Endothelial cell of umbilical vein (primary cell): ENCODE measurements at regions not wholly inside any gene's neighbourhood (a gene's known extent, or its start where the extent isn't known, plus 50 kb on each side); places are given as distances from the start of the nearest gene placed in this dataset.

Experiments used
- BruUV-seq: library from RNA; stranded (reverse); fragments of 400-500 nt; replicated peaks from 2 replicates; lab custom pipeline; 2021; lab: Mats Ljungman, UMichigan
- CTCF ChIA-PET: fragments of 300-600, 350-600 bp; sonication (Branson Sonifier 250); formaldehyde crosslinking; loops from one replicate; lab custom pipeline; 2021; ENCODE audit warnings: antibody characterized with exemption, inconsistent platforms; lab: Charles Lee
- POLR2A ChIA-PET: fragments of 300-600, 350-600 bp; sonication (Branson Sonifier 250); formaldehyde crosslinking; loops from one replicate; lab custom pipeline; 2021; ENCODE audit warnings: antibody characterized with exemption, inconsistent platforms; lab: Charles Lee
- DNase-seq: peaks from one replicate; pipeline ENCODE4 v3.0.0-alpha.2; 2011; ENCODE audit warnings: low read depth, low spot score
- FAIRE-seq: peaks from 2 replicates; lab custom pipeline; 2011; peaks lifted over from hg19 to GRCh38; lab: Jason Lieb, UNC
- H2AFZ ChIP-seq: 2 replicates; pipeline ENCODE4 v1.6.0; 2012; ENCODE audit warnings: low read depth, low read length, control low read depth, inconsistent platforms
- H3K27ac ChIP-seq: 2 replicates; pipeline ENCODE4 v1.5.1; 2011; ENCODE audit warnings: low read depth, mild to moderate bottlenecking, control low read depth, low read length, moderate library complexity; ENCODE audit not compliant: insufficient read depth
- H3K27me3 ChIP-seq, 2 experiments: 2 replicates each; pipeline versions ENCODE4 v1.6.0 to v1.6.1; 2011; ENCODE audit warnings: low read length in 2 of 2, mixed read lengths in 1 of 2; ENCODE audit not compliant: control insufficient read depth in 2 of 2, insufficient read depth in 2 of 2
- H3K36me3 ChIP-seq, 2 experiments: 2 replicates in 1 of 2; 3 replicates in 1 of 2; pipeline ENCODE4 v1.5.1; 2011; ENCODE audit warnings: low read length in 2 of 2, mild to moderate bottlenecking in 1 of 2, moderate library complexity in 1 of 2; ENCODE audit not compliant: control insufficient read depth in 2 of 2, insufficient read depth in 2 of 2; ENCODE audit errors: extremely low read depth in 1 of 2
- H3K4me1 ChIP-seq: 3 replicates; pipeline ENCODE4 v1.5.1; 2011; ENCODE audit warnings: mild to moderate bottlenecking, low read length; ENCODE audit not compliant: control insufficient read depth, insufficient read depth; ENCODE audit errors: extremely low read depth
- H3K4me2 ChIP-seq: 2 replicates; pipeline ENCODE4 v1.6.1; 2011; ENCODE audit warnings: low read length, control low read depth, mixed read lengths; ENCODE audit not compliant: insufficient read depth
- H3K4me3 ChIP-seq, 3 experiments: fragments of 200-600 bp in 1 of 3; sonication (generic), shearing (Covaris generic) in 1 of 3; replicated peaks in 1 of 3; 2 replicates each; pipeline ENCODE4 v1.5.1; 2011 to 2016; ENCODE audit warnings: control low read depth in 3 of 3, low read length in 3 of 3, mild to moderate bottlenecking in 2 of 3, inconsistent platforms in 1 of 3, low read depth in 1 of 3, moderate library complexity in 1 of 3; ENCODE audit not compliant: insufficient read depth in 1 of 3
- H3K79me2 ChIP-seq: 2 replicates; pipeline ENCODE4 v1.6.0; 2012; ENCODE audit warnings: low read length, inconsistent platforms; ENCODE audit not compliant: control insufficient read depth, insufficient read depth
- H3K9ac ChIP-seq: replicated peaks from 2 replicates; pipeline ENCODE3; 2011; ENCODE audit warnings: low read length, control low read depth; ENCODE audit not compliant: insufficient read depth; ENCODE audit errors: extremely low read depth
- H3K9me1 ChIP-seq: replicated peaks from 3 replicates; pipeline ENCODE4 v1.6.0; 2011; ENCODE audit warnings: mild to moderate bottlenecking, low read length; ENCODE audit not compliant: control insufficient read depth, insufficient read depth; ENCODE audit errors: extremely low read depth
- H3K9me3 ChIP-seq: replicated peaks from 2 replicates; pipeline ENCODE4 v1.5.1; 2012; ENCODE audit warnings: low read length, inconsistent platforms; ENCODE audit not compliant: control insufficient read depth, insufficient read depth
- H4K20me1 ChIP-seq: replicated peaks from 2 replicates; pipeline ENCODE3; 2011; ENCODE audit warnings: mild to moderate bottlenecking, low read length; ENCODE audit not compliant: control insufficient read depth, insufficient read depth; ENCODE audit errors: extremely low read depth
- EZH2 ChIP-seq: IDR thresholded peaks from 2 replicates; pipeline ENCODE4 v1.6.1; 2012; ENCODE audit warnings: borderline replicate concordance, low read depth, mild to moderate bottlenecking, moderate library complexity, low read length, inconsistent platforms; ENCODE audit not compliant: severe bottlenecking
- FOS ChIP-seq: IDR thresholded peaks from 2 replicates; pipeline ENCODE4 v1.6.1; 2011; ENCODE audit warnings: mild to moderate bottlenecking, low read length, moderate library complexity, borderline replicate concordance; ENCODE audit not compliant: insufficient read depth
- GATA2 ChIP-seq: IDR thresholded peaks from 2 replicates; pipeline ENCODE4 v1.7.0; 2011; ENCODE audit warnings: low read depth, mild to moderate bottlenecking, moderate library complexity, mixed read lengths, low read length; ENCODE audit not compliant: insufficient read length, insufficient read depth
- JUN ChIP-seq: IDR thresholded peaks from 2 replicates; pipeline ENCODE4 v1.6.1; 2011; ENCODE audit warnings: borderline replicate concordance, low read depth; ENCODE audit not compliant: insufficient read length, insufficient read depth
- MYC ChIP-seq: IDR thresholded peaks from one replicate; pipeline ENCODE4 v1.6.1; 2011; ENCODE audit warnings: mild to moderate bottlenecking, low read depth, low read length
- POLR2A ChIP-seq: IDR thresholded peaks from 2 replicates; pipeline ENCODE4 v1.6.1; 2012; ENCODE audit warnings: low read depth, mild to moderate bottlenecking, control low read depth, low read length
- POLR2AphosphoS5 ChIP-seq: IDR thresholded peaks from 2 replicates; pipeline ENCODE4 v1.6.1; 2012; ENCODE audit warnings: low read depth, mild to moderate bottlenecking, control low read depth, low read length, moderate library complexity; ENCODE audit not compliant: insufficient read depth
- dilution Hi-C: fragments of 300-500 bp; cut with MboI; formaldehyde crosslinking; loops from one replicate; pipeline ENCODE4 v1.15.0; 2019; ENCODE audit warnings: low sequenced_read_pairs; ENCODE audit not compliant: extremely low pct_ligation_motif_present
- intact Hi-C: fragments of 100-400 bp; cut with micrococcal nuclease; formaldehyde crosslinking; loops from one replicate; pipeline ENCODE4 v1.10.0; 2022
- TF ChIP-seq, protein P1 (sequence below), 2 donors: IDR thresholded peaks; 1 replicate in 1 of 2; 2 replicates in 1 of 2; pipeline ENCODE4 v1.5.1; 2011; ENCODE audit warnings: low read length in 2 of 2, mild to moderate bottlenecking in 2 of 2, moderate library complexity in 2 of 2, control low read depth in 1 of 2, inconsistent platforms in 1 of 2, low read depth in 1 of 2; ENCODE audit not compliant: insufficient read depth in 1 of 2; ENCODE audit errors: extremely low read depth in 1 of 2
- TF ChIP-seq, protein P2 (sequence below): IDR thresholded peaks from 2 replicates; pipeline ENCODE4 v1.6.1; 2011; ENCODE audit not compliant: insufficient read depth, insufficient read length

DNA sequence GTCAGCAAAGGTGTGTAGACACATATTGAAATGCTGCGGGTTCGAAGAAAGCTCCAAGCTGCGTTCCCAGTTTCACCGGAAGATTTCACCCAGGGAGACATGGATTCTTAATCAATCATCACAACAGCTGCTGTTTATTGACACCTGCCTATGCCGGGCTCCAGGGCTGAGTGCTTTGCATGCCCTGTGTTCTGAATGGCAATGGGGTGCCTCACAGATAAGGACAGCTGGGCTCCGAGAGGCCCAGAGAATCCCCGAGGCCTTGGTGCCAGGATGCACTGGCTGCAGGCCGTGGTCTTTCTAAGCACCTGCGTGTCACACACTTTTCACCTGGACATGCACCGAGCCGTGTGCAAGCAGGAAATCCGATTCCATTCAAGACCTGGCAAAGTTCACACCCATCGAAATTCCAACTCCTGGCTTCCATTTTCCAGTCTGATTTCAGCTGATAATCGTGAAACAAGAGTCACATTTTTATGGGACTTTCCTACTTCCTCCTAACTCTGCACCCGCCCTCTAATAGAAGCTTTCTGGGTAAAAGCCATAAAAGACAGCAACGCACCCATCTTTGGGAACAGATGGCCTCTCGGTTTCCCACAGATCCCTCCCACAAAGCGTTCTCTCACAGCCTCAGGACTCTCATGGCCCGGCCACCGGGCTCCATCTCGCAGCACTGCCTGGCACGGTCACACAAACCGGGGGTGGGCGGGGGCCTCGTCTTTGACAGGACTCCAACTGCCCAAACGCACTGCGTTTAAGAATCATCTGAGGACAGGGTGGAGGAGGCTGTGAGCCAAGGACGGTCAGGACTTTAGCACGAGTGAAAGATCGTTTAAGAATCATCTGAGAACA is 245.6 kb upstream of the SALL3 start:
- no peaks in the 10 kb centered on the region for H3K9me1 ChIP-seq
- no peaks in the 10 kb centered on the region for H3K4me1 ChIP-seq
- no peaks in the 10 kb centered on the region for H3K79me2 ChIP-seq
- no peak overlapping the region for H3K27ac ChIP-seq
- ChIA-PET POLR2A (no interaction called here), CTCF (no interaction called here)
- H3K9me3 ChIP-seq = peaks cover 8% of the 10 kb centered on the region
- no peak overlapping the region for H3K4me2 ChIP-seq
- no peak for FAIRE-seq
- H2AFZ ChIP-seq = no peak overlapping the region
- H3K36me3 ChIP-seq = no peaks in the 10 kb centered on the region
- H4K20me1 ChIP-seq = no peaks in the 10 kb centered on the region
- no peak overlapping the region for H3K9ac ChIP-seq
- DNase-seq = no peak
- no peak overlapping the region for H3K4me3 ChIP-seq
- H3K27me3 ChIP-seq = no peaks in the 10 kb centered on the region
- no TSS peak for BruUV-seq
- dilution Hi-C loops = no loop called here
- no peak for TF ChIP-seq GATA2
- TF ChIP-seq, protein P1, sequence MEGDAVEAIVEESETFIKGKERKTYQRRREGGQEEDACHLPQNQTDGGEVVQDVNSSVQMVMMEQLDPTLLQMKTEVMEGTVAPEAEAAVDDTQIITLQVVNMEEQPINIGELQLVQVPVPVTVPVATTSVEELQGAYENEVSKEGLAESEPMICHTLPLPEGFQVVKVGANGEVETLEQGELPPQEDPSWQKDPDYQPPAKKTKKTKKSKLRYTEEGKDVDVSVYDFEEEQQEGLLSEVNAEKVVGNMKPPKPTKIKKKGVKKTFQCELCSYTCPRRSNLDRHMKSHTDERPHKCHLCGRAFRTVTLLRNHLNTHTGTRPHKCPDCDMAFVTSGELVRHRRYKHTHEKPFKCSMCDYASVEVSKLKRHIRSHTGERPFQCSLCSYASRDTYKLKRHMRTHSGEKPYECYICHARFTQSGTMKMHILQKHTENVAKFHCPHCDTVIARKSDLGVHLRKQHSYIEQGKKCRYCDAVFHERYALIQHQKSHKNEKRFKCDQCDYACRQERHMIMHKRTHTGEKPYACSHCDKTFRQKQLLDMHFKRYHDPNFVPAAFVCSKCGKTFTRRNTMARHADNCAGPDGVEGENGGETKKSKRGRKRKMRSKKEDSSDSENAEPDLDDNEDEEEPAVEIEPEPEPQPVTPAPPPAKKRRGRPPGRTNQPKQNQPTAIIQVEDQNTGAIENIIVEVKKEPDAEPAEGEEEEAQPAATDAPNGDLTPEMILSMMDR (IDR thresholded peaks at IDR 0.05; ENCODE audit: extremely low read depth in 1 of 2, insufficient read depth in 1 of 2, low read depth in 1 of 2, low read length in 2 of 2) = no peak
- intact Hi-C loops = no loop called here

DNA sequence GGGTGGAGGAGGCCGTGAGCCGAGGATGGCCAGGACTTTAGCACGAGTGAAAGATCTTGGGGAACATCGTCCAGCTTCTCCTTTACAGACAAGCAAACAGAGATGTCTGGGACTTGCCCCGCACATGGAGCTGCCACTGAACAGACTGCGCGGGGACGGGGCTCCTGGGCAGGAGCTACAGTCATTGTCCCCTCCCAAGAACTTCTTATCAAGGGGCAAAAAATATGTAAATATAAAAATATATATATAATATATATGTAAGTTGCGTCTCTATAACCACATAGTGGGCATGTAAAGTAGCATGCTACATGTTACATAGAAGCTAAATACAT is 245.0 kb upstream of the SALL3 start:
- Histone ChIP-seq H3K36me3 (no peaks in the 10 kb centered on the region), H4K20me1 (no peaks in the 10 kb centered on the region), H3K4me2 (no peak overlapping the region), H3K79me2 (no peaks in the 10 kb centered on the region), H3K27me3 (no peaks in the 10 kb centered on the region), H3K9ac (no peak overlapping the region), H3K4me1 (no peaks in the 10 kb centered on the region), H2AFZ (no peak overlapping the region), H3K9me3 (peaks cover 8% of the 10 kb centered on the region), H3K4me3 (no peak overlapping the region), H3K9me1 (no peaks in the 10 kb centered on the region), H3K27ac (no peak overlapping the region)
- no peak for DNase-seq
- POLR2A ChIA-PET = no interaction called here
- dilution Hi-C loops = no loop called here
- intact Hi-C loops = no loop called here
- CTCF ChIA-PET = no interaction called here
- FAIRE-seq = no peak
- TF ChIP-seq GATA2 (no peak), FOS (no peak), MYC (no peak), POLR2A (no peak), EZH2 (no peak), JUN (no peak), POLR2AphosphoS5 (no peak)
- TF ChIP-seq, protein P1 (IDR thresholded peaks at IDR 0.05; ENCODE audit: extremely low read depth in 1 of 2, insufficient read depth in 1 of 2, low read depth in 1 of 2, low read length in 2 of 2) = no peak
- TF ChIP-seq, protein P2, sequence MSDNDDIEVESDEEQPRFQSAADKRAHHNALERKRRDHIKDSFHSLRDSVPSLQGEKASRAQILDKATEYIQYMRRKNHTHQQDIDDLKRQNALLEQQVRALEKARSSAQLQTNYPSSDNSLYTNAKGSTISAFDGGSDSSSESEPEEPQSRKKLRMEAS = no peak
- BruUV-seq = no TSS peak
